Natural killer cell (primary cell): ENCODE measurements at regions not wholly inside any gene's neighbourhood (a gene's known extent, or its start where the extent isn't known, plus 50 kb on each side); places are given as distances from the start of the nearest gene placed in this dataset.
"Not testable (repeated sequence)": the region's sequence is repeated elsewhere in the genome, so short reads cannot be mapped to it uniquely, and the experiment has no call there.

ENCODE experiments used
- ATAC-seq, 3 donors: fragments of 150-1000 bp in 2 of 3; fragments of 200-7000 bp in 1 of 3; cut with Tn5 transposase; 1 replicate in 1 of 3; 2 replicates in 2 of 3; pipeline ENCODE4 v1.10.0; 2021; ENCODE audit warnings: mild to moderate bottlenecking in 2 of 3, moderate library complexity in 2 of 3
- DNase-seq, 2 donors: peaks; one replicate each; pipeline versions ENCODE4 v3.0.0 to v3.0.0-alpha.2; 2013 to 2021; ENCODE audit warnings: mixed read lengths in 1 of 2
- H3K27ac ChIP-seq: one replicate; pipeline ENCODE4 v1.5.1; 2013; ENCODE audit warnings: mild to moderate bottlenecking, low read length
- H3K27me3 ChIP-seq: one replicate; pipeline ENCODE4 v1.6.1; 2013; ENCODE audit warnings: low read length; ENCODE audit not compliant: control insufficient read depth, insufficient read depth
- H3K36me3 ChIP-seq: one replicate; pipeline ENCODE4 v1.6.1; 2013; ENCODE audit warnings: low read length; ENCODE audit not compliant: control insufficient read depth, insufficient read depth
- H3K4me1 ChIP-seq: one replicate; pipeline ENCODE4 v1.6.1; 2013; ENCODE audit warnings: low read length; ENCODE audit not compliant: control insufficient read depth, insufficient read depth
- H3K4me3 ChIP-seq: one replicate; pipeline ENCODE4 v1.5.1; 2013; ENCODE audit warnings: low read length
- H3K9me3 ChIP-seq: one replicate; pipeline ENCODE4 v1.6.1; 2013; ENCODE audit warnings: low read length; ENCODE audit not compliant: control insufficient read depth, insufficient read depth
- H3K27ac Mint-ChIP-seq, 2 donors: one replicate each; pipeline ENCODE4 v1.8.0; 2022; ENCODE audit warnings: mild to moderate bottlenecking in 2 of 2, mixed read lengths in 2 of 2, moderate library complexity in 1 of 2
- H3K27me3 Mint-ChIP-seq, 2 donors: one replicate each; pipeline ENCODE4 v1.8.0; 2022; ENCODE audit warnings: low read depth in 2 of 2, mixed read lengths in 2 of 2
- H3K36me3 Mint-ChIP-seq: one replicate; pipeline ENCODE4 v1.8.0; 2022; ENCODE audit warnings: mixed read lengths
- H3K4me1 Mint-ChIP-seq, 2 donors: one replicate each; pipeline ENCODE4 v1.8.0; 2022; ENCODE audit warnings: mixed read lengths in 2 of 2
- H3K4me3 Mint-ChIP-seq: one replicate; pipeline ENCODE4 v1.8.0; 2022; ENCODE audit warnings: mild to moderate bottlenecking, moderate library complexity, mixed read lengths
- H3K9me3 Mint-ChIP-seq, 2 donors: one replicate each; pipeline ENCODE4 v1.8.0; 2022; ENCODE audit warnings: mixed read lengths in 2 of 2
- WGBS: methylation state at CpG from one replicate; pipeline ENCODE4 v1.1.7; 2013; ENCODE audit warnings: missing lambda C conversion rate; ENCODE audit not compliant: insufficient coverage; 5-methylcytosine and 5-hydroxymethylcytosine counted together
- intact Hi-C: fragments of 100-400 bp; cut with micrococcal nuclease; formaldehyde crosslinking; loops from one replicate; pipeline ENCODE4 v1.14.2; 2022
- TF ChIP-seq, protein P1 (sequence below): fragments of 200-600 bp; IDR thresholded peaks from one replicate; pipeline ENCODE4 v1.8.0; 2022; ENCODE audit warnings: antibody characterized with exemption

GRCh38 chr4:151853034-151853433 lies 92.2 kb upstream of the GATB start:
- TF ChIP-seq, protein P1, sequence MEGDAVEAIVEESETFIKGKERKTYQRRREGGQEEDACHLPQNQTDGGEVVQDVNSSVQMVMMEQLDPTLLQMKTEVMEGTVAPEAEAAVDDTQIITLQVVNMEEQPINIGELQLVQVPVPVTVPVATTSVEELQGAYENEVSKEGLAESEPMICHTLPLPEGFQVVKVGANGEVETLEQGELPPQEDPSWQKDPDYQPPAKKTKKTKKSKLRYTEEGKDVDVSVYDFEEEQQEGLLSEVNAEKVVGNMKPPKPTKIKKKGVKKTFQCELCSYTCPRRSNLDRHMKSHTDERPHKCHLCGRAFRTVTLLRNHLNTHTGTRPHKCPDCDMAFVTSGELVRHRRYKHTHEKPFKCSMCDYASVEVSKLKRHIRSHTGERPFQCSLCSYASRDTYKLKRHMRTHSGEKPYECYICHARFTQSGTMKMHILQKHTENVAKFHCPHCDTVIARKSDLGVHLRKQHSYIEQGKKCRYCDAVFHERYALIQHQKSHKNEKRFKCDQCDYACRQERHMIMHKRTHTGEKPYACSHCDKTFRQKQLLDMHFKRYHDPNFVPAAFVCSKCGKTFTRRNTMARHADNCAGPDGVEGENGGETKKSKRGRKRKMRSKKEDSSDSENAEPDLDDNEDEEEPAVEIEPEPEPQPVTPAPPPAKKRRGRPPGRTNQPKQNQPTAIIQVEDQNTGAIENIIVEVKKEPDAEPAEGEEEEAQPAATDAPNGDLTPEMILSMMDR: no peak
- Mint-ChIP-seq H3K9me3 (no peaks in the 10 kb centered on the region), H3K27me3 (peaks cover 41 to 49% of the 10 kb centered on the region in 2 donors), H3K27ac (no peak overlapping the region), H3K4me1 (no peaks in the 10 kb centered on the region), H3K36me3 (no peaks in the 10 kb centered on the region), H3K4me3 (no peak overlapping the region)
- intact Hi-C loops: no loop called here
- peaks cover 3% of the 10 kb centered on the region for H3K27me3 ChIP-seq
- WGBS: 63% methylated on average over 4 of the region's 4 CpGs
- ATAC-seq (no peak), DNase-seq (no peak)
- no peaks in the 10 kb centered on the region for H3K36me3 ChIP-seq
- no peaks in the 10 kb centered on the region for H3K9me3 ChIP-seq
- H3K4me1 ChIP-seq: no peaks in the 10 kb centered on the region
- no peak overlapping the region for H3K4me3 ChIP-seq
- H3K27ac ChIP-seq: no peak overlapping the region

DNA sequence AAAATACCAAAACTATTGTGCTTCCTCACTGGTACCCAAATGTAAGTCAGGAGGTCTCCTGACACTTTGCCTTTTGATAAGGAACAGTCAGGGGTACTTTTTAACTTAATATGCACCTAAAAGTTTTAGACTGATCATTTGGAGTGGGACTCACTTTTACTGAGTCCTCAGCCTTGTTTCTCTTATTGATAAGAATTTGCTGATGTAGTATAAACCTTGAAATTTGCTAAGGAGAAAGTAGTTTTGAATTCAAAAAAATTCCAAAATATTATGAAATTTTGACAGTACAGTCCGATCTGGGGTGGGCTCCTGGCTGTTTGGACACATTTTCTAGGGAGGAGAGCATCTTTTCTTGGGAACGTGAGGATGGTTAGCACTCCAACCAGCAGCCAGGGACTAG lies 91.4 kb upstream of the GATB start:
- Histone ChIP-seq H3K4me3 (no peak overlapping the region), H3K36me3 (no peaks in the 10 kb centered on the region), H3K9me3 (no peaks in the 10 kb centered on the region), H3K4me1 (no peaks in the 10 kb centered on the region), H3K27me3 (peaks cover 3% of the 10 kb centered on the region), H3K27ac (no peak overlapping the region)
- Mint-ChIP-seq H3K4me1 (no peaks in the 10 kb centered on the region), H3K4me3 (no peak overlapping the region), H3K9me3 (no peaks in the 10 kb centered on the region), H3K27ac (no peak overlapping the region), H3K36me3 (no peaks in the 10 kb centered on the region), H3K27me3 (peaks cover 33 to 48% of the 10 kb centered on the region in 2 donors)
- ATAC-seq (no peak), DNase-seq (no peak)
- TF ChIP-seq, protein P1: no peak
- 75% methylated on average over 1 of the region's 2 CpGs for WGBS
- intact Hi-C loops: no loop called here

DNA sequence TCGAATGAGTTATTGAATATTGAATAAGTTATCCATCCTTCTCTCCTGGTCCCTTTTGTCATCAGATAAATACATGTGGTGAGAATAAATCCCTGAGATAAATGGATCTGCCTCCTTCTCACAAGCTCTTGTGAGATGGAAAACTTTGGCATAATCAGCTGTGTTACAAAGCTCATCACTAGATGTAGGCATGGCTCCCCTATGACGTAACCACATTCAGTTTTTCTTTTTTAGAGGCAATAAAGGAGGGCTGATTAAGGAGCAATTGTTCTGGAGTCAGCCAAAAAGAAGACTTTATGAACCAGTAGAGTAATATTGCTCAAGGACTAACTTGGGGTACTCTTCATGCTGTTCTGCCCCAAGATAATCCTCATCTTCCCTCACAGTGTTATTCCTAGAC lies 90.5 kb upstream of the GATB start:
- H3K27ac Mint-ChIP-seq: no peak overlapping the region
- H3K9me3 Mint-ChIP-seq: no peaks in the 10 kb centered on the region
- no peak overlapping the region for H3K4me3 Mint-ChIP-seq
- TF ChIP-seq, protein P1: no peak
- ATAC-seq (no peak), DNase-seq (no peak)
- Histone ChIP-seq H3K36me3 (no peaks in the 10 kb centered on the region), H3K4me1 (no peaks in the 10 kb centered on the region), H3K4me3 (no peak overlapping the region), H3K27ac (no peak overlapping the region), H3K9me3 (no peaks in the 10 kb centered on the region), H3K27me3 (peaks cover 5% of the 10 kb centered on the region)
- intact Hi-C loops: no loop called here
- WGBS: 82% methylated on average over 1 of the region's 2 CpGs
- H3K36me3 Mint-ChIP-seq: no peaks in the 10 kb centered on the region
- H3K4me1 Mint-ChIP-seq: no peaks in the 10 kb centered on the region
- peaks cover 30 to 56% of the 10 kb centered on the region in 2 donors for H3K27me3 Mint-ChIP-seq

GRCh38 chr4:151850791-151851213 lies 90.0 kb upstream of the GATB start:
- intact Hi-C loops: no loop called here
- no peaks in the 10 kb centered on the region for H3K4me1 ChIP-seq
- H3K27me3 ChIP-seq: peaks cover 5% of the 10 kb centered on the region
- TF ChIP-seq, protein P1: no peak
- WGBS: 82% methylated on average over 2 of the region's 2 CpGs
- DNase-seq: no peak
- H3K4me3 ChIP-seq: no peak overlapping the region
- ATAC-seq: no peak
- H3K27me3 Mint-ChIP-seq: peaks cover 27 to 57% of the 10 kb centered on the region in 2 donors
- H3K27ac Mint-ChIP-seq: no peak overlapping the region
- no peaks in the 10 kb centered on the region for H3K9me3 Mint-ChIP-seq
- no peak overlapping the region for H3K4me3 Mint-ChIP-seq
- H3K4me1 Mint-ChIP-seq: no peaks in the 10 kb centered on the region
- H3K9me3 ChIP-seq: no peaks in the 10 kb centered on the region
- no peaks in the 10 kb centered on the region for H3K36me3 Mint-ChIP-seq
- no peak overlapping the region for H3K27ac ChIP-seq
- H3K36me3 ChIP-seq: no peaks in the 10 kb centered on the region

DNA sequence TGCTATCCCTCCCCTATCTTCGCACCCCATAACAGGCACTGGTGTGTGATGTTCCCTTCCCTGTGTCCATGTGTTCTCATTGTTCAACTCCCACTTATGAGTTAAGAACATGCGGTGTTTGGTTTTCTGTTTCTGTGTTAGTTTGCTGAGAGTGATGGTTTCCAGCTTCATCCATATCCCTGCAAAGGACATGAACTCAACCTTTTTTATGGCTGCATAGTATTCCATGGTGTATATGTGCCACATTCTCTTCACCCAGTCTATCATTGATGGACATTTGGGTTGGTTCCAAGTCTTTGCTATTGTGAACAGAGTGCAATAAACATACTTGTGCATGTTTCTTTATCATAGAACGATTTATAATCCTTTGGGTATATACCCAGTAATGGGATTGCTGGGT lies 84.7 kb upstream of the GATB start:
- H3K9me3 Mint-ChIP-seq, ATAC-seq, H3K4me3 ChIP-seq, DNase-seq, H3K27me3 ChIP-seq, H3K27ac ChIP-seq, H3K4me1 Mint-ChIP-seq, H3K36me3 Mint-ChIP-seq, H3K4me1 ChIP-seq, H3K4me3 Mint-ChIP-seq, H3K27ac Mint-ChIP-seq, H3K36me3 ChIP-seq, intact Hi-C loops, H3K9me3 ChIP-seq: not testable (repeated sequence)
- WGBS: 83% methylated on average over 3 of the region's 3 CpGs
- peaks cover 14 to 57% of the 10 kb centered on the region in 2 donors for H3K27me3 Mint-ChIP-seq
